GM21360 (cell line): ENCODE measurements at regions not wholly inside any gene's neighbourhood (a gene's known extent, or its start where the extent isn't known, plus 50 kb on each side); places are given as distances from the start of the nearest gene placed in this dataset.
A peak's percentile ranks its signal among the peaks of the same experiment; 100 is the strongest.
"Not testable (repeated sequence)": the region's sequence is repeated elsewhere in the genome, so short reads cannot be mapped to it uniquely, and the experiment has no call there.

Source experiments
- ATAC-seq: cut with Tn5 transposase; IDR thresholded peaks from one replicate; pipeline ENCODE4 v1.9.1; 2021; ENCODE audit warnings: mild to moderate bottlenecking, moderate library complexity; ENCODE audit not compliant: unreplicated experiment

GRCh38 chr10:118423800-118424442, 81.8 kb upstream of the FAM204A start:
- ATAC-seq: peak; percentile 98

GRCh38 chr10:118422241-118422640, 80.1 kb upstream of the FAM204A start:
- no peak for ATAC-seq

- not testable (repeated sequence) for ATAC-seq
Observed at GRCh38 chr10:118420049-118420448, 77.9 kb upstream of the FAM204A start.

DNA sequence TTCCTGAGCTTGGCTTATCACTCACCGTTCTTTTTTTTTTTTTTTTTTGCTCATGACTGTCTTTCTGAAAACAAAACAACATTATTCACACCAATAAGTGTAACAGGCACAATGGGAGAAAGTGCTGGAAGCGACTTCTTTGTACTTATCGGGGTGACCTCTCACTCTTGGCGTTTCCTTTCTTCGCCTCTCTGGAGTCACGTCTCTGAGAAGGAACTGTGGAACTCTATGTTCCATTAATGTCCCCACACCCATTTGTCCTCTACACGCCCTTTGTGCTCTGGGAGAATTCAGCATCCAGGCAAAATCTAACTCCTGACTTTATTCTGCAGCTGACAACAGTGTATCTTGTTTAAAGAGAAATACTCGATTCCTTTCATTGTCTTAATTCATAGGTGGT, 70.8 kb upstream of the FAM204A start:
- no peak for ATAC-seq

GRCh38 chr10:118412132-118412760, 70.1 kb upstream of the FAM204A start:
- ATAC-seq: no peak

- ATAC-seq: no peak
Observed at GRCh38 chr10:118409295-118409694, 67.2 kb upstream of the FAM204A start.

GRCh38 chr10:118408181-118408580, 66.1 kb upstream of the FAM204A start:
- no peak for ATAC-seq

DNA sequence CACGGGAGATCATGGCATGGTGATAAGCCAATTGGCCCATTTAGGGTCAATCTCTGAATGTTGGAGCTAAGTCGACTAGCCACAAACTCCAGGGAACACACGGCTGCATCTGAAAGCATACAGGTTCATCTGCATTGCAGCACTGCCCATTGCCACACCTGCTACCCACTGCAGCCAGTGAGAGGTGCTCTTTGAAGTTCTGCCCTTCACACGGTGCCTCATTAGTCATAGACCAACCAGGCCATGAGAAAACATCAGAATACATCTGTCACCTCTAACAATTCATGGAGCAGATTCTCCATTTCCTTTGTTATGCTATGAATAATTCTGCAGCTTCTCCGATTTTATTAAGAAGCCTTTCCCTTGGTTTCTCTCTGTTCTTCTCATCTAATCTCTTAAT, 65.7 kb upstream of the FAM204A start:
- ATAC-seq: no peak

DNA sequence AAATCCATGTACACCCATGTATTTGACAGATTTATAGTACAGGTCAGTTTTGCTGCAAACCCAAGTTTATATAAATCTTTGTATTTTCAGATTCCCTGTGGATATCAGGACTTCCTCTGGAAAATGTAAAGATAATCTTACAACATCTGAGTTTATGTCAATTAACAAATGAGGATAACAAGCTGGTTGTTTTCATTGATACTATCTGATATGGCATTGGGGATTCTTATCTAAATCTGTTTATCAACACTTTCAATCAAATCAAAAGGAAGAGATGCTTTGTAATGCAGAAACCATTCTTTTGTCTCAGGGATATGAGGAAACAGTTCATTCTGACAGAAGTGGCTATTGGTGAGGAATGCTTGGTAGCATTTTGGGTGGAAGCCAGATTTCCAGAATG, 64.9 kb upstream of the FAM204A start:
- ATAC-seq: no peak

GRCh38 chr10:118405928-118406327, 63.8 kb upstream of the FAM204A start:
- ATAC-seq: no peak

GRCh38 chr10:118403967-118404366, 61.8 kb upstream of the FAM204A start:
- no peak for ATAC-seq

- ATAC-seq: no peak
Observed at GRCh38 chr10:118401708-118402193, 59.6 kb upstream of the FAM204A start.

GRCh38 chr10:118397391-118397790, 55.3 kb upstream of the FAM204A start:
- ATAC-seq: no peak

- no peak for ATAC-seq
Observed at GRCh38 chr10:118395947-118396346, 53.8 kb upstream of the FAM204A start.

DNA sequence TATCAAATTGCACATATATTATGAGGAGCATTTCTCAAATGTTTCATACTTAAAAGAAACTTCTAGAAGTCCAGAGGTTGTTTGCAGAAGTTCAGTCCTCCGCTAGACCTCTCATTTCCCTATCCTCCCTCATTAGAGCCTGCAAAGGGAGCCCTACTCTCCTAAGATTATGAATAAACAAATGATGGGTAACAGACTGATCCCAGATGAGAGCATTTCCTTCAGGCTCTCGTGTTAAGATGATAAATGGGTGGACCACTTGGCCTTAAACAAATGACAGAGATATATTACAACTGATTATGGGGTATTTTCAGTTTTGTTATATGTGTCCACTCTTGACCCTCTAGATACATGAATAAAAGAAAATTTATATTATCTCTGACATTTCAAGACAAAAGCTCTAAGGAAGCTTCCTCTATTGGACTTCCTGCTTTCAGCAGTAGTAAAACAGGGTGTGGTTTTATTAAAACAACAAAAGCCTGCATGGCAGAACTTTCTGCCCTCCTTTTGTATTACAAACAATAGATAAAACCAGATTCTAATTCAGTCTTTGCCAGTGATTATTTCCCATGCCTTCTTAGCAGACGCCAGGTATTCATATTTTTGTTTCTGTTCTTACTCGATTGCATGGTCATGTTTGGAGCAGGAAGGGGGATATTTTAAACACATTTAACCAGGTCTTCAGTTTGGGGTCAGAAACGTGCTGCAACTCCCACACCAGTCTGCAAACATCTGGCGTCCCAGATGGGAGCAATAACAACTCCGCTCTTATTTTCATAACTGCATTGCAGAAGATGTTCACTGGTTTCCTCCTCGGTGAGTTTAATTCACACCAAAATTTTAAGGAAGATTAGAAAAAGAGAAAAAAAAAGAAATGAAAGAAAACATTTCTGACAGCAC, 52.4 kb upstream of the FAM204A start:
- ATAC-seq: no peak

DNA sequence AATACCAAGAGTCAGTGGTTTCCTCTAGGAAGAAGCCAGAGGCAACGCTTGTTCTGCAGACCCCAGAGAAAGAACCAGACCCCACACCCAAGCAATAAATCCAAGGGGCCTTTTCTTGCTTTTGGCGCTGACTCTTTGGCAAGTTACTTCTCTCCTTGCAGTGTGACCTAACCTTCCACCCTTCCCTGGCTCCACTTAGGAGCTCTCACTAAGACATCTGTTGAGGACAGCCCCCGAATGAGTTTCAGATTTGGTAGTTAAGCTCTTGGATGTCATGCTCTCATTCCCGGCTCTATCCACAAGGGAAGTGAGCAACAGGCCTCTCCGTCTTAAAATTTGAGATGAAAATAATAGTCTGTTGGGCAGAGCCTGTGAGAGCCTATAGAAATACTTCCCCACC, 50.6 kb upstream of the FAM204A start:
- ATAC-seq: no peak
